ENCODE measurements at regions not wholly inside any gene's neighbourhood (a gene's known extent, or its start where the extent isn't known, plus 50 kb on each side); places are given as distances from the start of the nearest gene placed in this dataset.

DNA sequence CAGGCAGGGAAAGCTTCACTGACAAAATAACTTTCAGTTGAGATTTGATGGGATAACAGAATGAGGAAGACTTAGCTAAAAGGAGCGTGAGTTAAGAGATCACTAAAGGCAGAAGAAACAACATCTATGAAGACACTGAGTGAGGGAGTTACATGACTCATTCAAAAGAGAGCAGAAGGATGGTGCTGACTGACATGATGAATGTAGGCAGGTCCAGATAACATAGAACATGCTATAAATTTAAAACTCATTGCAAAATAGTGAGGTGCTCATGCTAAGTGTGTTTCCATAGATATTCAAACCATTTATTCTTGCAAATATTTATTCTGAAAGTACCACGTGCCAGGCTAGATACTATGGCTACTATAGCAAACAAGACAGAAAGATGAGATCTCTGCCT, 116.4 kb upstream of the DGKB start:
- CTCF ChIA-PET, result no interaction called here
- TF ChIP-seq NFRKB (IDR thresholded peaks at IDR 0.05), result no peak
- TF ChIP-seq ARNT (IDR thresholded peaks at IDR 0.05), result no peak
- TF ChIP-seq, protein P1, sequence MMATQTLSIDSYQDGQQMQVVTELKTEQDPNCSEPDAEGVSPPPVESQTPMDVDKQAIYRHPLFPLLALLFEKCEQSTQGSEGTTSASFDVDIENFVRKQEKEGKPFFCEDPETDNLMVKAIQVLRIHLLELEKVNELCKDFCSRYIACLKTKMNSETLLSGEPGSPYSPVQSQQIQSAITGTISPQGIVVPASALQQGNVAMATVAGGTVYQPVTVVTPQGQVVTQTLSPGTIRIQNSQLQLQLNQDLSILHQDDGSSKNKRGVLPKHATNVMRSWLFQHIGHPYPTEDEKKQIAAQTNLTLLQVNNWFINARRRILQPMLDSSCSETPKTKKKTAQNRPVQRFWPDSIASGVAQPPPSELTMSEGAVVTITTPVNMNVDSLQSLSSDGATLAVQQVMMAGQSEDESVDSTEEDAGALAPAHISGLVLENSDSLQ (IDR thresholded peaks at IDR 0.05), result no peak
- TF ChIP-seq TARDBP (IDR thresholded peaks at IDR 0.05), result no peak
- no peak for TF ChIP-seq ELF4 (IDR thresholded peaks at IDR 0.05)
- no peak for TF ChIP-seq FOXA1 (IDR thresholded peaks at IDR 0.05)
- TF ChIP-seq SUZ12 (IDR thresholded peaks at IDR 0.05), result no peak
- no peak for TF ChIP-seq HDGF (IDR thresholded peaks at IDR 0.05; ENCODE audit: borderline replicate concordance)
- no peak for TF ChIP-seq FOXK2 (IDR thresholded peaks at IDR 0.05)
- TF ChIP-seq ZNF384 (IDR thresholded peaks at IDR 0.05), result no peak
- no peak for TF ChIP-seq BHLHE40 (IDR thresholded peaks at IDR 0.05; ENCODE audit: borderline replicate concordance)
- TF ChIP-seq LEF1 (IDR thresholded peaks at IDR 0.05; ENCODE audit: borderline replicate concordance), result no peak
- no peak for DNase-seq (ENCODE audit: extremely low spot score)
- POLR2A ChIA-PET, result no interaction called here

DNA sequence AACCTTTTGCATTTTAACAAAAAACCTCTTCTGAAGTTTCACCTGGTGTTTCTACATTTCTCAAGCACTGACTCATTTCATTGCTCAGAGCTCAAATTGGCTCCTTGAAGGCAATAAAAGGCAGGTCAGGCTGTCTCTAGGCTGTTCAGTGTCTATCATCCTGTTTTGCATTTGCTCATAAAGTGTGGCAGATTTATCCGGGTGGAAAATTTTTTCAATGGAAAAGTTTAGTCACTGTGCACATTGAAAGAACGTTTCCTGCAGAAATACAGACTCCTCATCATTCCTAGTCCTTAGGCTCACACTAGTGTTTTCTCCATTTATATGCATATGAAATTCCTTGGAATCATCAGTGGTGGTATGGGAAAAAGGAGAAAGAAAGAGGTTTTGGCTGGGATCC, 114.2 kb upstream of the DGKB start:
- POLR2A ChIA-PET, result no interaction called here
- no peak for TF ChIP-seq FOXK2 (IDR thresholded peaks at IDR 0.05)
- no peak for DNase-seq (ENCODE audit: extremely low spot score)
- CTCF ChIA-PET, result interaction anchor here (0.6 to 2.7 kb wide), 7 partner anchors 9 to 1073 kb away, joined by 3 to 23 read pairs (median 9); no protein-coding TSS in a partner anchor

DNA sequence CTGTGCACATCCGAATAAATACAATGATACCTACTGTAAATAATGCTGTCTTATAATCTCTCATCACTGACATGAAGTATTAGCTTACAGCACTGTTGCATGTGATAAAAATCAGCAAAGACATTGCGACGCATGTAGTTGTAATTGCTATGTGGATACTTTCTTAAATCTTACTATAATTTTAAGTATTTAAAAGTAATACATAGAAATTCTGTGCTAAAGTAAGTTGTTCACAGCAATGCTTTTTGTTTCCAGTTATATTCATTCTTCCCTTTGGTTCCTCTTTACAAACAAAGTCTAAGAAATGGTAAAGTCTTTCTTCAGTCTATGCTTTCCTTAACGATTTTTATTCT, 113.7 kb upstream of the DGKB start:
- TF ChIP-seq ARNT (IDR thresholded peaks at IDR 0.05), result no peak
- no peak for TF ChIP-seq TARDBP (IDR thresholded peaks at IDR 0.05)
- no peak for TF ChIP-seq FOXM1 (IDR thresholded peaks at IDR 0.05; ENCODE audit: borderline replicate concordance)
- TF ChIP-seq ZNF384 (IDR thresholded peaks at IDR 0.05), result no peak
- TF ChIP-seq LEF1 (IDR thresholded peaks at IDR 0.05; ENCODE audit: borderline replicate concordance), result no peak
- no peak for TF ChIP-seq NFRKB (IDR thresholded peaks at IDR 0.05)
- TF ChIP-seq L3MBTL2 (conservative IDR thresholded peaks at IDR 0.05), result no peak
- no peak for TF ChIP-seq BHLHE40 (IDR thresholded peaks at IDR 0.05; ENCODE audit: borderline replicate concordance)
- DNase-seq (ENCODE audit: extremely low spot score), result no peak
- ChIA-PET POLR2A (no interaction called here), CTCF (interaction anchor here (0.6 to 2.7 kb wide), 9 partner anchors 9 to 1073 kb away, joined by 3 to 23 read pairs (median 3); no protein-coding TSS in a partner anchor)

DNA sequence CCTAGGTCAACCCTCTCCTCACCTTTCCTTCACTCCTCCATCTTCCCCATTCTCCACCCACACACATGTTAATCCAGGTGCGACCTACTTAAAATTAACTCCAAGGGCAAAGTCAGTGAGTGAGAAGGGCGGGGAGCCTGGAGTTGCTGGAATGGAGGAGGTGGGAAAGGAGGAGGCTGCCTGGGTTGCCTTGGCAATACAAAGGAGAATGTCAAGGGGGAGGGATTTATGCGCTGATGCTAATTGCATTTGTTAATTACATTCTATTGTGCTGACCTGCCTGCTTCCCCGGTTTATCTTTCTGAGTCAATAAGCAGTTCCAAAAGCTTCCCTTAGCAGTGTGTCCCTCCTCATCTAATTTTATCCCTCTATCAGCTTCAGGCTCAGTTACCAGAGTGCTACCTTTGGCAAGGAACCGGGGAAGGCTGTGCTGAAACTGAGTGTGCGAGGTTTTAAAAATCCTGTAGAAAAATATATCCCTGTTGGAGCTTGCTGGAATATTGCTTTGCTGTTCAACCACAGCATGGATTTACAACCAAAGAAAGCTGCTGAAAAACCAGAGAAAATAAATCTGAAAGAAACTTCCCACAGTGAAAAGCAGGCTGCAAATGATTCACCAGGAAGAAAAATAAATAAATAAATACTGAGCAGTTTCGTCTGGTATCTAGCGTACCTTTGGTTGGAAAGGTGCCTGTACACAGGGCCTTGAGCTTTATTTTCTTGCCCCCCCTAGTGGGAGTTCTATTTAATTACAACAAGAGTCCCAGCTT, 113.2 kb upstream of the DGKB start:
- ChIA-PET CTCF (interaction anchor here (0.6 to 2.7 kb wide), 12 partner anchors 9 to 1276 kb away, joined by 3 to 23 read pairs (median 3); no protein-coding TSS in a partner anchor), POLR2A (no interaction called here)
- peak; percentile 65 for DNase-seq (ENCODE audit: extremely low spot score)
- TF ChIP-seq LEF1 (IDR thresholded peaks at IDR 0.05; ENCODE audit: borderline replicate concordance) (no peak), SP1 (IDR thresholded peaks at IDR 0.05) (no peak), FOXA1 (IDR thresholded peaks at IDR 0.05) (no peak), NFRKB (IDR thresholded peaks at IDR 0.05) (no peak), TARDBP (IDR thresholded peaks at IDR 0.05) (no peak), SUZ12 (IDR thresholded peaks at IDR 0.05) (no peak)

DNA sequence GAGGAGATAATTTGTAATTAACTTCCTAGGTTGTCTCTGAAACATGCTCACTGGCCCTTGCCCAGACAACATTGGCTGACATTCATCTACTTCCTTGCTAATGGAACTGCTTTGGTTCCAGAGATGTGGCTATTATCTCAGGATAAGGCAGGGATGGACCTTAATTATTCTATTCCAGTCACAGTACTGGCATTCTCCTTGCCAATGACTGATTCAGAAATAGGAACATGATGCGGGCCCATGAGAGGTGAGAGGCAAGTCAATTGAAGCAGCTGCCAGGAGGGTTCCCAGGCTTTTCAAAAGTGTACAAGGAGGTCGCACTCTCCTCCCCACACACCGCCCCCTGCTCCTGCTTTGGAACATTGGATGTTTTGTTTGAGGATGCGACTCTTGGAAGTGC, 109.6 kb upstream of the DGKB start:
- CTCF ChIA-PET, result no interaction called here
- POLR2A ChIA-PET, result no interaction called here
- no peak for DNase-seq (ENCODE audit: extremely low spot score)
- TF ChIP-seq BHLHE40 (IDR thresholded peaks at IDR 0.05; ENCODE audit: borderline replicate concordance) (no peak), LEF1 (IDR thresholded peaks at IDR 0.05; ENCODE audit: borderline replicate concordance) (no peak), ELF4 (IDR thresholded peaks at IDR 0.05) (no peak), TARDBP (IDR thresholded peaks at IDR 0.05) (no peak), SUZ12 (IDR thresholded peaks at IDR 0.05) (no peak), CTBP1 (IDR thresholded peaks at IDR 0.05; ENCODE audit: borderline replicate concordance) (no peak), FOXA1 (IDR thresholded peaks at IDR 0.05) (no peak), ZNF384 (IDR thresholded peaks at IDR 0.05) (no peak), HDGF (IDR thresholded peaks at IDR 0.05; ENCODE audit: borderline replicate concordance) (no peak), ARNT (IDR thresholded peaks at IDR 0.05) (no peak), NFRKB (IDR thresholded peaks at IDR 0.05) (no peak), FOXM1 (IDR thresholded peaks at IDR 0.05; ENCODE audit: borderline replicate concordance) (no peak), SP1 (IDR thresholded peaks at IDR 0.05) (no peak), L3MBTL2 (conservative IDR thresholded peaks at IDR 0.05) (no peak)
- TF ChIP-seq, protein P1 (IDR thresholded peaks at IDR 0.05), result no peak

DNA sequence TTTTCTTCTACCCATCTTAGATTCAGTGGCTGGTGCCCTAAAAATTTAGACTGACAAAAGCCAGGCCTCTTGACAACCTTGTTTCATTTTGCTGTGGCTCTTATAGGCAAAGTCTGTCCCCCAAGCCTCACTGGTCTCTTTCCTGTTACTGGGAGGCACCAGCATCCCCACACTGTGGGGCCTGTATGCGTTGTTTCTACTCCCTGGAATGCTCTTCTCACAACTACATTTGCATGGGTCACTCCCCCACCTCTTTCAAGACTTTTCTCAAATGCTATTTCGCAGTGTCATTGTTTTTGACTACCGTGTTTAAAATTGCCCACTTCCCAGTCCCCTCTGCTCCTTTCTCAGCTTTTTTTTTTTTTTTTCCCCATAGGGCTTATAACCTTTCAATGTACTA, 108.7 kb upstream of the DGKB start:
- DNase-seq (ENCODE audit: extremely low spot score), result no peak
- ChIA-PET CTCF (no interaction called here), POLR2A (no interaction called here)

DNA sequence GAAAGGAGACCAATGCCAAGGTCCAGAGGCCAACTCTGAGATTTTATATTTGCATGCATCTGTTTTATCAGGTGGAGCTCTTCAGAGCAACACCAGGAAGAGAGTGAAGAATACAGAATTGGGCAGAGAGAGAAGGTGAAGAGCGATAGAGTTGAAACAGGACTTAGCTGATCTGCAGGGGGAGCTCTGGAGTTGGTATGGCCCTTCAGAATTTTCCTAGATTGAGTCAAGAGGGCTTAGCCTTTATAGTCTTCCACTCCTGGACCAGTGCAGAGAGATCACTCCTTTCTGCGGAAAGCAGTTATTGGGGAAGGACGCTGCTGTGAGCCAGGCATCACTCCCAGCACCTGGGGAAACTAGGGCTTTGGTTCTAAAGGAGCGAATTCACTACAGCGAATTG, 105.0 kb upstream of the DGKB start:
- TF ChIP-seq ZNF384 (IDR thresholded peaks at IDR 0.05) (no peak), ELF4 (IDR thresholded peaks at IDR 0.05) (no peak), SP1 (IDR thresholded peaks at IDR 0.05) (no peak), BHLHE40 (IDR thresholded peaks at IDR 0.05; ENCODE audit: borderline replicate concordance) (no peak), LEF1 (IDR thresholded peaks at IDR 0.05; ENCODE audit: borderline replicate concordance) (no peak), FOXK2 (IDR thresholded peaks at IDR 0.05) (no peak), SUZ12 (IDR thresholded peaks at IDR 0.05) (no peak), FOXM1 (IDR thresholded peaks at IDR 0.05; ENCODE audit: borderline replicate concordance) (no peak), TARDBP (IDR thresholded peaks at IDR 0.05) (no peak), L3MBTL2 (conservative IDR thresholded peaks at IDR 0.05) (no peak)
- ChIA-PET CTCF (interaction anchor here (3.2 kb wide), 1 partner anchor 8 kb away, joined by 15 read pairs; no protein-coding TSS in a partner anchor), POLR2A (no interaction called here)
- peak; percentile 30 for DNase-seq (ENCODE audit: extremely low spot score)

More for the DNA sequence above, 108.7 kb upstream of the DGKB start:
- no peak for TF ChIP-seq HDGF (IDR thresholded peaks at IDR 0.05; ENCODE audit: borderline replicate concordance)
- no peak for TF ChIP-seq ZNF384 (IDR thresholded peaks at IDR 0.05)

Data from HEK293T (cell line).